ENCODE measurements at regions not wholly inside any gene's neighbourhood (a gene's known extent, or its start where the extent isn't known, plus 50 kb on each side); places are given as distances from the start of the nearest gene placed in this dataset.

GRCh38 chr4:166324321-166324720, 451.3 kb downstream of the TLL1 start:
- no peak overlapping the region for H3K27ac ChIP-seq (ENCODE audit: low read length)
- no peaks in the 10 kb centered on the region for H3K9me3 ChIP-seq (ENCODE audit: control insufficient read depth, insufficient read depth, low read length)
- no CpG with 5 or more reads among the region's 4 CpGs for WGBS (ENCODE audit: insufficient coverage, insufficient read length)
- DNase-seq (ENCODE audit: low read depth, low spot score): peak; percentile 47
- no peaks in the 10 kb centered on the region for H3K36me3 ChIP-seq (ENCODE audit: control insufficient read depth, insufficient read depth, low read length)
- no peak overlapping the region for H3K4me3 ChIP-seq (ENCODE audit: low read length)
- no peaks in the 10 kb centered on the region for H3K27me3 ChIP-seq (ENCODE audit: control insufficient read depth, insufficient read depth, low read length)
- no peaks in the 10 kb centered on the region for H3K4me1 ChIP-seq (ENCODE audit: control insufficient read depth, insufficient read depth, low read length)

GRCh38 chr4:166335256-166335938, 462.4 kb downstream of the TLL1 start:
- Histone ChIP-seq H3K9me3 (ENCODE audit: control insufficient read depth, insufficient read depth, low read length) (no peaks in the 10 kb centered on the region), H3K36me3 (ENCODE audit: control insufficient read depth, insufficient read depth, low read length) (no peaks in the 10 kb centered on the region), H3K4me3 (ENCODE audit: low read length) (no peak overlapping the region), H3K27me3 (ENCODE audit: control insufficient read depth, insufficient read depth, low read length) (no peaks in the 10 kb centered on the region), H3K4me1 (ENCODE audit: control insufficient read depth, insufficient read depth, low read length) (no peaks in the 10 kb centered on the region), H3K27ac (ENCODE audit: low read length) (no peak overlapping the region)
- WGBS (ENCODE audit: insufficient coverage, insufficient read length): no CpG with 5 or more reads among the region's 4 CpGs
- no peak for DNase-seq (ENCODE audit: low read depth, low spot score)

- no peaks in the 10 kb centered on the region for H3K27me3 ChIP-seq (ENCODE audit: control insufficient read depth, insufficient read depth, low read length)
- no peaks in the 10 kb centered on the region for H3K9me3 ChIP-seq (ENCODE audit: control insufficient read depth, insufficient read depth, low read length)
- WGBS (ENCODE audit: insufficient coverage, insufficient read length): no CpG with 5 or more reads among the region's 4 CpGs
- H3K4me3 ChIP-seq (ENCODE audit: low read length): no peak overlapping the region
- H3K27ac ChIP-seq (ENCODE audit: low read length): no peak overlapping the region
- DNase-seq (ENCODE audit: low read depth, low spot score): no peak
- H3K36me3 ChIP-seq (ENCODE audit: control insufficient read depth, insufficient read depth, low read length): no peaks in the 10 kb centered on the region
- no peaks in the 10 kb centered on the region for H3K4me1 ChIP-seq (ENCODE audit: control insufficient read depth, insufficient read depth, low read length)
Measured at GRCh38 chr4:166341992-166342391, 469.0 kb downstream of the TLL1 start.

GRCh38 chr4:166363198-166363597, 490.2 kb downstream of the TLL1 start:
- no peak for DNase-seq (ENCODE audit: low read depth, low spot score)
- no peaks in the 10 kb centered on the region for H3K4me1 ChIP-seq (ENCODE audit: control insufficient read depth, insufficient read depth, low read length)
- WGBS (ENCODE audit: insufficient coverage, insufficient read length): no CpG with 5 or more reads among the region's 2 CpGs
- H3K27me3 ChIP-seq (ENCODE audit: control insufficient read depth, insufficient read depth, low read length): no peaks in the 10 kb centered on the region
- H3K4me3 ChIP-seq (ENCODE audit: low read length): no peak overlapping the region
- H3K27ac ChIP-seq (ENCODE audit: low read length): no peak overlapping the region
- no peaks in the 10 kb centered on the region for H3K36me3 ChIP-seq (ENCODE audit: control insufficient read depth, insufficient read depth, low read length)
- no peaks in the 10 kb centered on the region for H3K9me3 ChIP-seq (ENCODE audit: control insufficient read depth, insufficient read depth, low read length)

- DNase-seq (ENCODE audit: low read depth, low spot score): no peak
- WGBS (ENCODE audit: insufficient coverage, insufficient read length): no CpG with 5 or more reads among the region's 3 CpGs
- no peaks in the 10 kb centered on the region for H3K27me3 ChIP-seq (ENCODE audit: control insufficient read depth, insufficient read depth, low read length)
- H3K9me3 ChIP-seq (ENCODE audit: control insufficient read depth, insufficient read depth, low read length): no peaks in the 10 kb centered on the region; the same call in 1 of the 2 replicates
- H3K4me3 ChIP-seq (ENCODE audit: low read length): no peak overlapping the region
- no peak overlapping the region for H3K27ac ChIP-seq (ENCODE audit: low read length)
- no peaks in the 10 kb centered on the region for H3K36me3 ChIP-seq (ENCODE audit: control insufficient read depth, insufficient read depth, low read length)
- H3K4me1 ChIP-seq (ENCODE audit: control insufficient read depth, insufficient read depth, low read length): no peaks in the 10 kb centered on the region
Measured at GRCh38 chr4:166366012-166366411, 493.0 kb downstream of the TLL1 start.

GRCh38 chr4:166377578-166377977, 504.5 kb downstream of the TLL1 start:
- Histone ChIP-seq H3K9me3 (ENCODE audit: control insufficient read depth, insufficient read depth, low read length) (no peaks in the 10 kb centered on the region), H3K27me3 (ENCODE audit: control insufficient read depth, insufficient read depth, low read length) (no peaks in the 10 kb centered on the region), H3K4me3 (ENCODE audit: low read length) (no peak overlapping the region), H3K4me1 (ENCODE audit: control insufficient read depth, insufficient read depth, low read length) (no peaks in the 10 kb centered on the region), H3K36me3 (ENCODE audit: control insufficient read depth, insufficient read depth, low read length) (no peaks in the 10 kb centered on the region), H3K27ac (ENCODE audit: low read length) (no peak overlapping the region)
- DNase-seq (ENCODE audit: low read depth, low spot score): no peak
- no CpG with 5 or more reads among the region's 1 CpG for WGBS (ENCODE audit: insufficient coverage, insufficient read length)

- no peak for DNase-seq (ENCODE audit: low read depth, low spot score)
- Histone ChIP-seq H3K4me1 (ENCODE audit: control insufficient read depth, insufficient read depth, low read length) (no peaks in the 10 kb centered on the region), H3K9me3 (ENCODE audit: control insufficient read depth, insufficient read depth, low read length) (no peaks in the 10 kb centered on the region), H3K27ac (ENCODE audit: low read length) (no peak overlapping the region), H3K27me3 (ENCODE audit: control insufficient read depth, insufficient read depth, low read length) (no peaks in the 10 kb centered on the region), H3K36me3 (ENCODE audit: control insufficient read depth, insufficient read depth, low read length) (no peaks in the 10 kb centered on the region), H3K4me3 (ENCODE audit: low read length) (no peak overlapping the region)
- WGBS (ENCODE audit: insufficient coverage, insufficient read length): no CpG with 5 or more reads among the region's 6 CpGs
Measured at GRCh38 chr4:166386491-166387360, 513.7 kb downstream of the TLL1 start.

GRCh38 chr4:166391501-166391900, 518.5 kb downstream of the TLL1 start:
- 100% methylated on average over 1 of the region's 1 CpG for WGBS (ENCODE audit: insufficient coverage, insufficient read length)
- H3K9me3 ChIP-seq (ENCODE audit: control insufficient read depth, insufficient read depth, low read length): no peaks in the 10 kb centered on the region

GRCh38 chr4:166399021-166399420, 526.0 kb downstream of the TLL1 start:
- WGBS (ENCODE audit: insufficient coverage, insufficient read length): no CpG with 5 or more reads among the region's 1 CpG
- H3K36me3 ChIP-seq (ENCODE audit: control insufficient read depth, insufficient read depth, low read length): no peaks in the 10 kb centered on the region
- H3K4me1 ChIP-seq (ENCODE audit: control insufficient read depth, insufficient read depth, low read length): no peaks in the 10 kb centered on the region
- no peak for DNase-seq (ENCODE audit: low read depth, low spot score)
- H3K4me3 ChIP-seq (ENCODE audit: low read length): no peak overlapping the region
- H3K27me3 ChIP-seq (ENCODE audit: control insufficient read depth, insufficient read depth, low read length): no peaks in the 10 kb centered on the region
- no peak overlapping the region for H3K27ac ChIP-seq (ENCODE audit: low read length)
- H3K9me3 ChIP-seq (ENCODE audit: control insufficient read depth, insufficient read depth, low read length): no peaks in the 10 kb centered on the region

More at GRCh38 chr4:166391501-166391900, 518.5 kb downstream of the TLL1 start:
- Histone ChIP-seq H3K27me3 (ENCODE audit: control insufficient read depth, insufficient read depth, low read length) (no peaks in the 10 kb centered on the region), H3K27ac (ENCODE audit: low read length) (no peak overlapping the region), H3K36me3 (ENCODE audit: control insufficient read depth, insufficient read depth, low read length) (no peaks in the 10 kb centered on the region), H3K4me1 (ENCODE audit: control insufficient read depth, insufficient read depth, low read length) (no peaks in the 10 kb centered on the region), H3K4me3 (ENCODE audit: low read length) (no peak overlapping the region)
- DNase-seq (ENCODE audit: low read depth, low spot score): no peak

- Histone ChIP-seq H3K27me3 (ENCODE audit: control insufficient read depth, insufficient read depth, low read length) (no peaks in the 10 kb centered on the region), H3K4me1 (ENCODE audit: control insufficient read depth, insufficient read depth, low read length) (no peaks in the 10 kb centered on the region), H3K9me3 (ENCODE audit: control insufficient read depth, insufficient read depth, low read length) (no peaks in the 10 kb centered on the region), H3K36me3 (ENCODE audit: control insufficient read depth, insufficient read depth, low read length) (no peaks in the 10 kb centered on the region), H3K4me3 (ENCODE audit: low read length) (no peak overlapping the region), H3K27ac (ENCODE audit: low read length) (no peak overlapping the region)
- DNase-seq (ENCODE audit: low read depth, low spot score): no peak
- WGBS (ENCODE audit: insufficient coverage, insufficient read length): no CpG with 5 or more reads among the region's 5 CpGs
Measured at GRCh38 chr4:166400270-166400894, 527.3 kb downstream of the TLL1 start.
